ENCODE measurements at regions not wholly inside any gene's neighbourhood (a gene's known extent, or its start where the extent isn't known, plus 50 kb on each side); places are given as distances from the start of the nearest gene placed in this dataset.

- no peak for TF ChIP-seq CTCF (optimal IDR thresholded peaks at IDR 0.05 in 1 of 3, IDR thresholded peaks at IDR 0.05 in 1 of 3, conservative IDR thresholded peaks at IDR 0.05 in 1 of 3; ENCODE audit: extremely low read depth in 1 of 3, insufficient read depth in 2 of 3, low read length in 3 of 3)
- TF ChIP-seq EZH2 (IDR thresholded peaks at IDR 0.05; ENCODE audit: low read length) = no peak
Measured at GRCh38 chr3:157606852-157607197, 103.6 kb upstream of the VEPH1 start.
